ENCODE measurements at regions not wholly inside any gene's neighbourhood (a gene's known extent, or its start where the extent isn't known, plus 50 kb on each side); places are given as distances from the start of the nearest gene placed in this dataset.

- Histone ChIP-seq H4K8ac (replicated peaks; ENCODE audit: insufficient read length, low read depth, low read length) (no peak overlapping the region), H4K5ac (ENCODE audit: insufficient read length, low read depth, low read length) (no peak overlapping the region), H2BK12ac (ENCODE audit: insufficient read length, low read depth, low read length) (no peak overlapping the region), H2AFZ (ENCODE audit: low read length) (no peak overlapping the region), H3T11ph (ENCODE audit: low read length) (no peak overlapping the region), H3K23me2 (ENCODE audit: insufficient read length, low read depth, low read length, poor library complexity, severe bottlenecking) (no peaks in the 10 kb centered on the region), H3K4ac (ENCODE audit: low read depth, low read length) (no peak overlapping the region), H3K9ac (ENCODE audit: extremely low read depth, insufficient read length, low read length) (no peak overlapping the region), H2BK20ac (ENCODE audit: low read depth, low read length, poor library complexity, severe bottlenecking) (no peak overlapping the region), H3K27me3 (ENCODE audit: insufficient read depth, low read length) (no peaks in the 10 kb centered on the region), H4K20me1 (ENCODE audit: control insufficient read depth, insufficient read depth, insufficient read length) (no peaks in the 10 kb centered on the region), H2BK15ac (ENCODE audit: low read depth, low read length) (no peak overlapping the region), H3K4me2 (ENCODE audit: insufficient read depth, insufficient read length, low read length) (no peak overlapping the region), H3K79me2 (ENCODE audit: insufficient read depth, low read length) (no peaks in the 10 kb centered on the region), H3K23ac (ENCODE audit: insufficient read length, low read depth, low read length) (no peak overlapping the region), H3K4me1 (ENCODE audit: insufficient read depth, low read length) (peaks cover 2% of the 10 kb centered on the region; the same call in 1 of the 2 replicates), H2BK5ac (ENCODE audit: insufficient read length, low read length) (no peak overlapping the region), H3K27ac (ENCODE audit: insufficient read length, low read depth, low read length) (no peak overlapping the region), H2AK5ac (ENCODE audit: insufficient read length, low read length) (no peak overlapping the region), H3K56ac (ENCODE audit: insufficient read length, low read depth, low read length) (no peak overlapping the region), H3K79me1 (ENCODE audit: insufficient read depth, low read depth, low read length, poor library complexity, severe bottlenecking) (no peaks in the 10 kb centered on the region), H3K9me3 (ENCODE audit: control insufficient read depth, low read depth, low read length) (no peaks in the 10 kb centered on the region), H3K18ac (ENCODE audit: insufficient read length, low read depth, low read length) (no peak overlapping the region), H4K91ac (ENCODE audit: insufficient read length, low read depth, low read length) (no peak overlapping the region), H3K14ac (ENCODE audit: insufficient read depth, low read length) (no peak overlapping the region), H2BK120ac (ENCODE audit: low read depth, low read length, poor library complexity, severe bottlenecking) (no peak overlapping the region)
- Mint-ChIP-seq H3K27ac (no peak overlapping the region; a peak in 1 of 7 replicates), H3K36me3 (ENCODE audit: insufficient read depth in 1 of 3, low read depth in 3 of 3) (peaks cover 0 to 5% (median 0%) of the 10 kb centered on the region in 3 experiments; a peak in 2 of 7 replicates), H3K4me1 (peaks cover 14 to 33% of the 10 kb centered on the region in 2 experiments), H3K27me3 (ENCODE audit: low read depth) (no peaks in the 10 kb centered on the region; the same call in 1 of the 2 replicates), H3K9me3 (no peaks in the 10 kb centered on the region; a peak in 1 of 5 replicates), H3K4me3 (no peak overlapping the region)
- TF ChIP-seq, protein P1, sequence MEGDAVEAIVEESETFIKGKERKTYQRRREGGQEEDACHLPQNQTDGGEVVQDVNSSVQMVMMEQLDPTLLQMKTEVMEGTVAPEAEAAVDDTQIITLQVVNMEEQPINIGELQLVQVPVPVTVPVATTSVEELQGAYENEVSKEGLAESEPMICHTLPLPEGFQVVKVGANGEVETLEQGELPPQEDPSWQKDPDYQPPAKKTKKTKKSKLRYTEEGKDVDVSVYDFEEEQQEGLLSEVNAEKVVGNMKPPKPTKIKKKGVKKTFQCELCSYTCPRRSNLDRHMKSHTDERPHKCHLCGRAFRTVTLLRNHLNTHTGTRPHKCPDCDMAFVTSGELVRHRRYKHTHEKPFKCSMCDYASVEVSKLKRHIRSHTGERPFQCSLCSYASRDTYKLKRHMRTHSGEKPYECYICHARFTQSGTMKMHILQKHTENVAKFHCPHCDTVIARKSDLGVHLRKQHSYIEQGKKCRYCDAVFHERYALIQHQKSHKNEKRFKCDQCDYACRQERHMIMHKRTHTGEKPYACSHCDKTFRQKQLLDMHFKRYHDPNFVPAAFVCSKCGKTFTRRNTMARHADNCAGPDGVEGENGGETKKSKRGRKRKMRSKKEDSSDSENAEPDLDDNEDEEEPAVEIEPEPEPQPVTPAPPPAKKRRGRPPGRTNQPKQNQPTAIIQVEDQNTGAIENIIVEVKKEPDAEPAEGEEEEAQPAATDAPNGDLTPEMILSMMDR (conservative IDR thresholded peaks at IDR 0.05): no peak
- DNase-seq: no peak
- WGBS (ENCODE audit: extremely low coverage, insufficient read length, low lambda C conversion rate): no CpG with 5 or more reads among the region's 4 CpGs
Measured at GRCh38 chr18:61651880-61652268, 240.9 kb downstream of the RNF152 start.
